ENCODE measurements at regions not wholly inside any gene's neighbourhood (a gene's known extent, or its start where the extent isn't known, plus 50 kb on each side); places are given as distances from the start of the nearest gene placed in this dataset.

DNA sequence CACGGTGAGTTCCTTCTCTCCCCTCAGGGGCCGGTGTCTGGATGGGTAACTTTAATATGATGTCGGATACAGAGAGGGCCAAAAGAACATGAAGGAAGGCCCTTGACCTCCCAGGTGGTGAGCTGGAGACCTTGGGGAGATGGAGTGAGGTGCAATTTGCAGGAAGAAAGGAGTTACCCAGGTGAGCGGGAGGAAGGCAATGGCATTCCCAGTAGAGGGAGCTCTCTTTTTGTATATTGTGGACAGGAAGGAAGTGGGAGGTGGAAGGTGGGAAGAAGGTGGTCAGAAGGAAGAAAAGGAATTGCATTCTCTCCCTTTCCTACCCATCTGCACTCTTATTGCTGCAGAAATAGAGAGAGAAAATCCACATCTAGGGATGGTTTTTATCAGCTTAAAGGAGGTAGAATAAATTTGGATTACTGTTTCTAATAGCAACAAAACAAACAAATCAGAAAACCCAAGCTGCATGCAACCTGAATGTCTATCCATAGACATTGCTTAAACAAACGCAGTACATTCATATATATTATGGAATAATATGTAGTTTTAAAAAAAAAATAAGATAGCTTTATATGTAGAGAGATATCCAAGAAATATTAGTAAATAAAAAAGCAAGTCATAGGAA is 169.0 kb upstream of the TSC22D2 start:
- H3K9ac ChIP-seq (ENCODE audit: insufficient read depth in 1 of 2, low read depth in 2 of 2, low read length in 2 of 2): no peak overlapping the region
- peak in 2 of 4 experiments; percentile 22 to 49 for DNase-seq (ENCODE audit: extremely low read depth in 1 of 4, low spot score in 3 of 4)
- peak; percentile 75 for ATAC-seq
- TF ChIP-seq THRAP3 (IDR thresholded peaks at IDR 0.05; ENCODE audit: borderline replicate concordance) (no peak), ZNF316 (IDR thresholded peaks at IDR 0.05) (no peak), ZKSCAN1 (IDR thresholded peaks at IDR 0.05; ENCODE audit: low read depth, low read length) (no peak), SNIP1 (IDR thresholded peaks at IDR 0.05; ENCODE audit: low read depth) (no peak), RAD21 (CRISPR knock-in tag; conservative IDR thresholded peaks at IDR 0.05 in 1 of 2, IDR thresholded peaks at IDR 0.05 in 1 of 2) (peak; percentile 61 to 81), KLF1 (tag; IDR thresholded peaks at IDR 0.05) (no peak), ETV1 (tag; conservative IDR thresholded peaks at IDR 0.05; ENCODE audit: low read depth) (peak; percentile 66), FOSL1 (tag; conservative IDR thresholded peaks at IDR 0.05) (no peak), ZNF3 (CRISPR knock-in tag; IDR thresholded peaks at IDR 0.05) (no peak), EP400 (IDR thresholded peaks at IDR 0.05) (no peak), HES1 (IDR thresholded peaks at IDR 0.05; ENCODE audit: low read depth) (no peak), STAG1 (CRISPR knock-in tag; IDR thresholded peaks at IDR 0.05; ENCODE audit: borderline replicate concordance) (no peak)
- TF ChIP-seq, protein P1, sequence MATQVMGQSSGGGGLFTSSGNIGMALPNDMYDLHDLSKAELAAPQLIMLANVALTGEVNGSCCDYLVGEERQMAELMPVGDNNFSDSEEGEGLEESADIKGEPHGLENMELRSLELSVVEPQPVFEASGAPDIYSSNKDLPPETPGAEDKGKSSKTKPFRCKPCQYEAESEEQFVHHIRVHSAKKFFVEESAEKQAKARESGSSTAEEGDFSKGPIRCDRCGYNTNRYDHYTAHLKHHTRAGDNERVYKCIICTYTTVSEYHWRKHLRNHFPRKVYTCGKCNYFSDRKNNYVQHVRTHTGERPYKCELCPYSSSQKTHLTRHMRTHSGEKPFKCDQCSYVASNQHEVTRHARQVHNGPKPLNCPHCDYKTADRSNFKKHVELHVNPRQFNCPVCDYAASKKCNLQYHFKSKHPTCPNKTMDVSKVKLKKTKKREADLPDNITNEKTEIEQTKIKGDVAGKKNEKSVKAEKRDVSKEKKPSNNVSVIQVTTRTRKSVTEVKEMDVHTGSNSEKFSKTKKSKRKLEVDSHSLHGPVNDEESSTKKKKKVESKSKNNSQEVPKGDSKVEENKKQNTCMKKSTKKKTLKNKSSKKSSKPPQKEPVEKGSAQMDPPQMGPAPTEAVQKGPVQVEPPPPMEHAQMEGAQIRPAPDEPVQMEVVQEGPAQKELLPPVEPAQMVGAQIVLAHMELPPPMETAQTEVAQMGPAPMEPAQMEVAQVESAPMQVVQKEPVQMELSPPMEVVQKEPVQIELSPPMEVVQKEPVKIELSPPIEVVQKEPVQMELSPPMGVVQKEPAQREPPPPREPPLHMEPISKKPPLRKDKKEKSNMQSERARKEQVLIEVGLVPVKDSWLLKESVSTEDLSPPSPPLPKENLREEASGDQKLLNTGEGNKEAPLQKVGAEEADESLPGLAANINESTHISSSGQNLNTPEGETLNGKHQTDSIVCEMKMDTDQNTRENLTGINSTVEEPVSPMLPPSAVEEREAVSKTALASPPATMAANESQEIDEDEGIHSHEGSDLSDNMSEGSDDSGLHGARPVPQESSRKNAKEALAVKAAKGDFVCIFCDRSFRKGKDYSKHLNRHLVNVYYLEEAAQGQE (IDR thresholded peaks at IDR 0.05; ENCODE audit: borderline replicate concordance): peak; percentile 67
- TF ChIP-seq, protein P1 (CRISPR knock-in tag; IDR thresholded peaks at IDR 0.05; ENCODE audit: low read depth): no peak

More for the DNA sequence above, 169.0 kb upstream of the TSC22D2 start:
- POLR2A ChIA-PET: interaction anchor here (0.9 to 1.2 kb wide), 3 partner anchors 11 to 188 kb away, joined by 3 to 6 read pairs (median 4); no protein-coding TSS in a partner anchor
- no peaks in the 10 kb centered on the region for H3K79me2 ChIP-seq (ENCODE audit: control insufficient read depth, insufficient read depth, low read length)
- 13% methylated on average over 5 of the region's 5 CpGs for WGBS (ENCODE audit: insufficient coverage, low coverage, missing lambda C conversion rate)
- H3K27ac ChIP-seq (ENCODE audit: extremely low read depth, low read depth, low read length): no peak overlapping the region
- CTCF ChIA-PET (ENCODE audit: low intra/inter-chr PET ratio): interaction anchor here (0.5 to 2.7 kb wide), 4 partner anchors 15 to 256 kb away, joined by 3 to 17 read pairs (median 4); no protein-coding TSS in a partner anchor
- no peaks in the 10 kb centered on the region for H3K9me3 ChIP-seq (replicated peaks; ENCODE audit: control insufficient read depth, insufficient read depth, low read depth, low read length)
- H3K9me1 ChIP-seq (ENCODE audit: control insufficient read depth, insufficient read depth, low read length): no peaks in the 10 kb centered on the region
- FAIRE-seq: peak; percentile 76
- H3K4me2 ChIP-seq (ENCODE audit: insufficient read depth, low read length): no peak overlapping the region
- no peaks in the 10 kb centered on the region for H3K27me3 ChIP-seq (ENCODE audit: control insufficient read depth in 2 of 2, insufficient read depth in 2 of 2, low read length in 2 of 2)
- intact Hi-C loops (cut with micrococcal nuclease): loop anchor here (1.0 to 5.0 kb wide), 3 partner anchors 48 to 256 kb away; no protein-coding TSS in a partner anchor
- in situ Hi-C loops (cut with MboI): no loop called here
- no peaks in the 10 kb centered on the region for H3K4me1 ChIP-seq (replicated peaks in 1 of 2; ENCODE audit: control insufficient read depth in 2 of 2, insufficient read depth in 2 of 2, low read length in 2 of 2)
- BruUV-seq (replicated peaks): no TSS peak
- no peaks in the 10 kb centered on the region for H3K36me3 ChIP-seq (ENCODE audit: control insufficient read depth, insufficient read depth, low read length)
- no peak overlapping the region for H3K4me3 ChIP-seq
- no peaks in the 10 kb centered on the region for H4K20me1 ChIP-seq (replicated peaks; ENCODE audit: control insufficient read depth, insufficient read depth, low read length)
- peak overlapping the region; percentile 56; the same call in 1 of the 2 replicates for H2AFZ ChIP-seq (ENCODE audit: low read depth, low read length)
